AG09309 (cell line): ENCODE measurements at regions not wholly inside any gene's neighbourhood (a gene's known extent, or its start where the extent isn't known, plus 50 kb on each side); places are given as distances from the start of the nearest gene placed in this dataset.

ENCODE experiments used
- DNase-seq: peaks from one replicate; pipeline ENCODE4 v3.0.0-alpha.2; 2010; ENCODE audit warnings: low read depth
- H3K4me3 ChIP-seq: 2 replicates; pipeline ENCODE4 v1.5.1; 2011; ENCODE audit warnings: mild to moderate bottlenecking, low read depth, low read length, moderate library complexity; ENCODE audit not compliant: control insufficient read depth
- TF ChIP-seq, protein P1 (sequence below): IDR thresholded peaks from 2 replicates; pipeline ENCODE4 v1.5.1; 2011; ENCODE audit warnings: mild to moderate bottlenecking, low read depth, low read length, inconsistent platforms; ENCODE audit not compliant: insufficient read depth, control insufficient read depth; ENCODE audit errors: missing control alignments

DNA sequence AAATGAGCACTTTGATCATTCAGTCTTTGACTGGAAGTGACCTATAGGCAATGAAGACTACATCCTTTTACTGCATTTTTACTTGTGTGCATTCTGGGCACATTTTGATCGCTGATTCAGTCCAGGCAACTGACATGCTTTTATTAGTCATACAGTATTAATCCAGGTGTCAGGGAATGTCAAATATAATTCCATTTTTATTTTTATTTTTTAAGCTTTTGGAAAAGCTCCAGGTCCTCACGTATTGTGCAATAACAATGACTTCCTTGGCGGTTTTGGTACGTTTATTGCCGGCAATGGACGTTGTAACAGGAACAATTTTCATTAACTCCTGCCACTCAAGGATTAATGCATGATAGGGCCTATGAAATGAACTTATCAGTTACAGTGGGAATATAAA is 302.6 kb upstream of the PTBP2 start:
- TF ChIP-seq, protein P1, sequence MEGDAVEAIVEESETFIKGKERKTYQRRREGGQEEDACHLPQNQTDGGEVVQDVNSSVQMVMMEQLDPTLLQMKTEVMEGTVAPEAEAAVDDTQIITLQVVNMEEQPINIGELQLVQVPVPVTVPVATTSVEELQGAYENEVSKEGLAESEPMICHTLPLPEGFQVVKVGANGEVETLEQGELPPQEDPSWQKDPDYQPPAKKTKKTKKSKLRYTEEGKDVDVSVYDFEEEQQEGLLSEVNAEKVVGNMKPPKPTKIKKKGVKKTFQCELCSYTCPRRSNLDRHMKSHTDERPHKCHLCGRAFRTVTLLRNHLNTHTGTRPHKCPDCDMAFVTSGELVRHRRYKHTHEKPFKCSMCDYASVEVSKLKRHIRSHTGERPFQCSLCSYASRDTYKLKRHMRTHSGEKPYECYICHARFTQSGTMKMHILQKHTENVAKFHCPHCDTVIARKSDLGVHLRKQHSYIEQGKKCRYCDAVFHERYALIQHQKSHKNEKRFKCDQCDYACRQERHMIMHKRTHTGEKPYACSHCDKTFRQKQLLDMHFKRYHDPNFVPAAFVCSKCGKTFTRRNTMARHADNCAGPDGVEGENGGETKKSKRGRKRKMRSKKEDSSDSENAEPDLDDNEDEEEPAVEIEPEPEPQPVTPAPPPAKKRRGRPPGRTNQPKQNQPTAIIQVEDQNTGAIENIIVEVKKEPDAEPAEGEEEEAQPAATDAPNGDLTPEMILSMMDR, result no peak
- no peak overlapping the region for H3K4me3 ChIP-seq
- DNase-seq, result no peak

DNA sequence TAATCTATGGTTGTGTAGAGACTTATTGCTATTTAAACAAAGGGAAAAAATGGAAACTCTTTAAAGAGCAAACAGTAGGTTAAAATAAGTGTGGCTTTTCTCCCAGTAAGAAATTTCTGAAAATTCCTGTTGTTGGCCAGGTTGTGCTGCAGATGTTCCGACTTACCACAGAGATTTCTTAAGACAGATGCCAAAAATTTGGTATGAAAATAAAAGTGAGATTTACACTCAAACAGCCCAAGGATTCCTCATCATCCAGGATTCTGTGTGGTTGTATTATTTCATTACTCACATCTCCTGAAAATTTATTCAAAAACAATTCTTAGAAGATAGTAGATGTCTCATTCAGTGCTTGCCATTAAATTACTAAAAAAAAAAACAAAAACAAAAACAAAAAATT is 296.7 kb upstream of the PTBP2 start:
- no peak for DNase-seq
- TF ChIP-seq, protein P1, result no peak
- H3K4me3 ChIP-seq, result no peak overlapping the region

DNA sequence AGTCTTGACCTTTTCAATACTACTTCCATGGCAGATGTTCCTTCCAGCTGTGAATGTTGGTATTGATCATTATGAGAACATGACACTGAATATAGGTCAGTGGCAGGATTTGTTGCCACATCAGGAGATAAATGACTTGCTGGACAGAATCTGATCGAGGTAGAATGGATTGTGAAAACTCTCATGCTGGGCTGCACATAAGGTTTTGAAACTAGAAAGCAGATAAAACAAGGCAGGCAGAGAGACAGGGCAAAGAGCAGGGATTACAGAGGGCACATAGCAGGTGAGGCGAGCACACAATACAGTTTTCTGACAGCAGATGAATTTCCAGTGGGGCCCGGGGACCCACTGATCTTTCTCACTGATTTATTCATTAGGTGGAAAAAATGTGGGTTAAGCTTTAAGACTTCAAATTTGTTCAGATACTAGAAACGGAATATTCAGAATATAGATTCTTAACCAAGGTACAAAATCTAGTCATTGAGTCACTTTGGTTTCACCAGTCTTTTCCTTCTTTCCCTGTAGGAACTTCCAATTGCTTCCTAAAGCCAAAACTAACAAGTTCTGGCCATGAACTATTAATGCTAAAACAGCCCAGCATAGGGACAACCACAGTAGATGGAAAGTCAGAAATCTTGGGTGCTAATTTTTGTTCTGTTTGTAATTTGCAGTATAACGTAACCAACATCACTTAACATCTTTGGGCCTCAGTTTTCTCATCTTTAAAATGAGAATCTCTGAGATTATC is 296.0 kb upstream of the PTBP2 start:
- DNase-seq, result no peak
- H3K4me3 ChIP-seq, result no peak overlapping the region
- TF ChIP-seq, protein P1, result no peak

DNA sequence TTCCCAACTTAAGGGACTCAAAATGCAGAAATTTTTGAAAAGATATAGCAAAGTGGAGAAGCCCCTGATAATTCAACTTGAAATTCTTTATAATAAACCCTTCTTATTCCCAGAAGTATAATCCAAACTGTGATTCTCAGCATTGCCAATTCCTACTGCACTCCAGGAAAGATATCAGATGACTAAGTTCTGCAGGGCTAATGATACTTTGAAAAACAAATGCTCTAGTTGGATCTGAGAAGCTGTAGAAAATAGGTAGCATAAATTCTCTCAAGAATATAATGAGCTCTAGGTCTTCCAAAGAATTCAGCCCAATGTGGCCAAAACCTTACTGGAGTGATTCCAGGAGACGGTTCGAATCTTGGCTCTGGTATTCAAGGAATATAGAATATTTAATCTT is 294.0 kb upstream of the PTBP2 start:
- TF ChIP-seq, protein P1, result no peak
- DNase-seq, result no peak
- no peak overlapping the region for H3K4me3 ChIP-seq

DNA sequence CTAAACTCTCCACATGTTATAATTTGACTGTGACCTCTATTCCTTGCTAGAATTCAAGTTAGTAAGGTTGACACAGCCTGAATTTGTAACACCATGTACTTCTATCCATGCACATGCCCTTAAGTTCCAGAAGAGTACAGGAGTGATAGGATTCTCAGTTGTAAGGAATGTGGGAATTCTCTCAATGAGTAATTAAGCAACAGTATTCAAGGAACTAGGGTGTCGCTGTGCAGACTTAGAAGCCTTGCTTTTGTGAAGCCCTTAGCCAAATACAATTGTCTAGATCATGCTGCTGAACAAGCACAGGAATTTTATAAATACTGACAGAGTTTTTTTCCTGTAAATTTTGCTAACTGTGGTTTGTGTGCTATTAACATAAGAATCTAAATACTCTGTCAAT is 276.3 kb upstream of the PTBP2 start:
- TF ChIP-seq, protein P1, result no peak
- H3K4me3 ChIP-seq, result no peak overlapping the region
- no peak for DNase-seq

DNA sequence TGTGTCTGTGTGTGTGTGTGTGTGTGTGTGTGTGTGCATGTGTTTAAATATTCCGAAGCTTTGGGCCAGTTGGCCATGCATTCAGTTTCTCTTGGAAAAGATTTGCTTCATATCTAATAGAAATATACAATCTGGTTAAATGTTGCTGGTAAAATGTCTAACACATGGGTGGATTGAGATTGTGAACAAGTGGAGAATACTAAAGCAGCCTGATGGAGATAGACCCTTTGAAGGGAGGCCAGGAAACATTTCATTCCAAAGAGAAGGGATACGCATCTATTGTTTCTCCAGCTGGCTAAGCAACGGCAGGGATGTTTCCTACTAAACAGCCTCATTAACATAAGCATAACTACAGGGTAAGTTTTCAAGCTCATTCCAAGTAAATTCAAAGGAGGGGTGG is 257.5 kb upstream of the PTBP2 start:
- TF ChIP-seq, protein P1, result no peak
- no peak overlapping the region for H3K4me3 ChIP-seq
- no peak for DNase-seq

DNA sequence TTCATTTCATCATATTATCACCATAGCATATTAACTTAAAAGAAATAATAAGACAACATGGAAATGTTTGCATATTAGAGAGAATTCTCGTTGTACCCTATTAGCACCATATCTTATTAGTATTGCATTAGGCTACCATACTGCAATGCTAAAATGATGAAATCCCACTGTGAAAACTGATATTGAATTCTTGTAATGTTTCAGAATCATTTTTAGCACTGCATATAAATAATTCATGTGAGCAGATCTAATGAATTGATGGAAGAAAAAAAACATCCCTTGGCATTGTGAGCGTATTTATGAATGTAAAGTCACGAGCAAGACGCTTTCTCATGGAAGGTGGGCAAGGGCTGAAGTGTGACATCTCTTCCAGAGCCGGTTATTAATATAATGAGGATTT is 257.1 kb upstream of the PTBP2 start:
- no peak overlapping the region for H3K4me3 ChIP-seq
- TF ChIP-seq, protein P1, result no peak
- DNase-seq, result no peak
